HCT116 (cell line): ENCODE measurements at regions not wholly inside any gene's neighbourhood (a gene's known extent, or its start where the extent isn't known, plus 50 kb on each side); places are given as distances from the start of the nearest gene placed in this dataset.

Experiments used
- ATAC-seq: fragments of 200-7000 bp; cut with Tn5 transposase; 2 replicates; pipeline ENCODE4 v1.9.1; 2020; ENCODE audit warnings: mild to moderate bottlenecking, moderate library complexity
- BruUV-seq: library from RNA; stranded (reverse); fragments of 400-500 nt; replicated peaks from 2 replicates; lab custom pipeline; 2021; lab: Mats Ljungman, UMichigan
- CTCF ChIA-PET: fragments of 300-600 bp; sonication (Branson Sonifier 250); formaldehyde crosslinking; loops from one replicate; lab custom pipeline; 2021; ENCODE audit warnings: antibody characterized with exemption; lab: Charles Lee
- POLR2A ChIA-PET: fragments of 300-600, 350-600 bp; sonication (Branson Sonifier 250); formaldehyde crosslinking; loops from one replicate; lab custom pipeline; 2021; ENCODE audit warnings: antibody characterized with exemption; lab: Charles Lee
- RAD21 ChIA-PET, 2 experiments: fragments of 300-600 bp; sonication (Branson Sonifier 250); formaldehyde crosslinking; loops; one replicate each; lab custom pipeline; 2023; ENCODE audit warnings: low total read pairs in 2 of 2; ENCODE audit not compliant: uncharacterized antibody in 2 of 2, unreplicated experiment in 2 of 2, low non-redundant PET in 1 of 2; lab: Charles Lee
- DNase-seq: peaks from one replicate; pipeline ENCODE4 v3.0.0-alpha.2; 2010; ENCODE audit warnings: low read depth, low spot score
- H2AFZ ChIP-seq: fragments of 200-600 bp; shearing (Covaris generic), sonication (generic); 2 replicates; pipeline ENCODE4 v1.6.1; 2017; ENCODE audit warnings: low read depth, mixed run types, mixed read lengths, antibody characterized with exemption, low read length; ENCODE audit not compliant: poor library complexity, severe bottlenecking
- H3K27ac ChIP-seq: 2 replicates; pipeline ENCODE4 v1.5.1; 2012; ENCODE audit warnings: low read depth, low read length
- H3K27me3 ChIP-seq: fragments of 200-600 bp; sonication (generic); 2 replicates; pipeline ENCODE4 v1.6.1; 2016; ENCODE audit warnings: mixed run types, low read length, mixed read lengths; ENCODE audit not compliant: insufficient read depth
- H3K36me3 ChIP-seq, 2 experiments: fragments of 200-500 bp in 1 of 2; fragments of 200-600 bp in 1 of 2; sonication (Bioruptor generic) in 1 of 2; sonication (generic) in 1 of 2; 2 replicates each; pipeline versions ENCODE4 v1.5.1 to v1.6.1; 2014 to 2016; ENCODE audit warnings: low read length in 2 of 2, inconsistent platforms in 1 of 2, mixed read lengths in 1 of 2, mixed run types in 1 of 2; ENCODE audit not compliant: insufficient read depth in 2 of 2, control insufficient read depth in 1 of 2
- H3K4me1 ChIP-seq, 2 experiments: fragments of 200-600 bp in 1 of 2; sonication (generic) in 1 of 2; 2 replicates each; pipeline versions ENCODE4 v1.5.1 to v1.6.1; 2012 to 2017; ENCODE audit warnings: low read length in 2 of 2, inconsistent platforms in 1 of 2, mild to moderate bottlenecking in 1 of 2, mixed read lengths in 1 of 2, mixed run types in 1 of 2, moderate library complexity in 1 of 2; ENCODE audit not compliant: insufficient read depth in 2 of 2, control insufficient read depth in 1 of 2
- H3K4me2 ChIP-seq: fragments of 200-600 bp; sonication (generic); 2 replicates; pipeline ENCODE4 v1.6.1; 2017; ENCODE audit warnings: mixed run types, low read length, mixed read lengths
- H3K4me3 ChIP-seq, 2 experiments: fragments of 200-600 bp in 1 of 2; sonication (generic) in 1 of 2; replicated peaks in 1 of 2; 2 replicates each; pipeline ENCODE4 v1.5.1; 2011 to 2016; ENCODE audit warnings: low read length in 2 of 2, control low read depth in 1 of 2, low read depth in 1 of 2, mild to moderate bottlenecking in 1 of 2, mixed read lengths in 1 of 2, mixed run types in 1 of 2
- H3K79me2 ChIP-seq: fragments of 200-600 bp; sonication (generic); 2 replicates; pipeline ENCODE4 v1.6.1; 2017; ENCODE audit warnings: mild to moderate bottlenecking, mixed run types, low read length, moderate library complexity, mixed read lengths; ENCODE audit not compliant: insufficient read depth
- H3K9ac ChIP-seq: fragments of 200-600 bp; sonication (generic); 2 replicates; pipeline ENCODE4 v1.6.1; 2016; ENCODE audit warnings: low read length, mixed read lengths
- H3K9me2 ChIP-seq: fragments of 200-600 bp; sonication (generic), shearing (Covaris generic); 2 replicates; pipeline ENCODE4 v1.6.1; 2017; ENCODE audit warnings: mixed run types, mild to moderate bottlenecking, moderate library complexity; ENCODE audit not compliant: insufficient read depth
- H3K9me3 ChIP-seq, 2 experiments: fragments of 200-500 bp in 1 of 2; fragments of 200-600 bp in 1 of 2; sonication (Bioruptor generic) in 1 of 2; sonication (generic) in 1 of 2; 2 replicates each; pipeline ENCODE4 v1.6.1; 2014 to 2017; ENCODE audit warnings: low read length in 2 of 2, mixed read lengths in 2 of 2, inconsistent platforms in 1 of 2, low read depth in 1 of 2, mild to moderate bottlenecking in 1 of 2, mixed run types in 1 of 2, moderate library complexity in 1 of 2; ENCODE audit not compliant: control insufficient read depth in 1 of 2, insufficient read depth in 1 of 2
- H4K20me1 ChIP-seq: fragments of 200-600 bp; sonication (generic), shearing (Covaris generic); 2 replicates; pipeline ENCODE4 v1.6.1; 2017; ENCODE audit warnings: mixed run types, mild to moderate bottlenecking, moderate library complexity; ENCODE audit not compliant: insufficient read depth
- CBX3 ChIP-seq: IDR thresholded peaks from 2 replicates; pipeline ENCODE4 v1.6.1; 2012; ENCODE audit warnings: low read depth
- EZH2phosphoT487 ChIP-seq: fragments of 200-600 bp; IDR thresholded peaks from 2 replicates; pipeline ENCODE4 v1.6.1; 2018; ENCODE audit warnings: antibody characterized with exemption, borderline replicate concordance
- FOSL1 ChIP-seq: IDR thresholded peaks from 2 replicates; pipeline ENCODE4 v1.6.1; 2012; ENCODE audit warnings: low read depth
- JUND ChIP-seq: IDR thresholded peaks from 2 replicates; pipeline ENCODE4 v1.6.1; 2012
- POLR2A ChIP-seq: IDR thresholded peaks from 2 replicates; pipeline ENCODE4 v1.7.0; 2011; ENCODE audit warnings: borderline replicate concordance; ENCODE audit not compliant: insufficient read depth, insufficient read length; ENCODE audit errors: extremely low read depth
- RAD21 ChIP-seq: IDR thresholded peaks from 2 replicates; pipeline ENCODE4 v1.6.1; 2012; ENCODE audit warnings: low read depth, mild to moderate bottlenecking
- SP1 ChIP-seq: IDR thresholded peaks from 2 replicates; pipeline ENCODE4 v1.6.1; 2012; ENCODE audit warnings: low read depth
- YY1 ChIP-seq: IDR thresholded peaks from 2 replicates; pipeline ENCODE4 v1.6.1; 2011; ENCODE audit warnings: low read length, low read depth, moderate library complexity, mild to moderate bottlenecking; ENCODE audit not compliant: insufficient replicate concordance; ENCODE audit errors: extremely low read depth
- ZFX ChIP-seq: fragments of 450-650 bp; IDR thresholded peaks from 2 replicates; pipeline ENCODE4 v1.6.1; 2017
- ZNF274 ChIP-seq: fragments of 200-500 bp; sonication (Bioruptor generic); IDR thresholded peaks from 2 replicates; pipeline ENCODE4 v1.6.1; 2014; ENCODE audit warnings: mild to moderate bottlenecking, low read depth, low read length, inconsistent platforms
- intact Hi-C: fragments of 100-400 bp; cut with micrococcal nuclease; formaldehyde crosslinking; loops from 2 replicates; pipeline ENCODE4 v1.10.0; 2022
- TF ChIP-seq, protein P1 (sequence below): IDR thresholded peaks from 2 replicates; pipeline ENCODE4 v1.6.1; 2012
- TF ChIP-seq, protein P2 (sequence below): IDR thresholded peaks from 2 replicates; pipeline ENCODE4 v1.6.1; 2011; ENCODE audit warnings: mild to moderate bottlenecking, low read length, moderate library complexity; ENCODE audit not compliant: insufficient replicate concordance; ENCODE audit errors: extremely low read depth
- TF ChIP-seq, protein P3 (sequence below), 3 experiments: fragments of 200-600 bp in 1 of 3; sonication (generic) in 1 of 3; IDR thresholded peaks in 2 of 3; conservative IDR thresholded peaks in 1 of 3; 2 replicates each; pipeline ENCODE4 v1.5.1; 2012 to 2017; ENCODE audit warnings: low read depth in 2 of 3, low read length in 2 of 3, antibody characterized with exemption in 1 of 3, borderline replicate concordance in 1 of 3, control low read depth in 1 of 3, mild to moderate bottlenecking in 1 of 3, mixed read lengths in 1 of 3, mixed run types in 1 of 3, moderate library complexity in 1 of 3; ENCODE audit not compliant: insufficient read depth in 1 of 3
- TF ChIP-seq, protein P4 (sequence below): IDR thresholded peaks from 2 replicates; pipeline ENCODE4 v1.6.1; 2012; ENCODE audit warnings: low read depth

DNA sequence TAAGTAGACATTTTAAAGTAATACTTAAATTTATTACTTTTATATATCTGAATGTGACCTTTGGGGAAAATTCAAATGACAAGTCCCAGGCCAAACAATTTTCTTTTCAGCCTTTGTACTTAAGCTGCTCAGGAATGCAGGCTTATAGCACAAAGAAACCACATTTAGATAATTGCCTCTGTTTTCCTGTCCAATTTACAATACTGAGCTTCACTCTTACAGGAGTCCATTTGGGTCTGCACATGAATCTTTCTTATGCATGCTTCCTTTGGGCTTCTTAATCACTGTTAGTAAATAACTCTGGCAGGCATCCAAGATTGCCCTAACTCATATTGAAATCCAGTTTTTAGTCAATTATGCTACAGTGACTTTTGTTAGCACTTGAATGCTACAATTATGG lies 459.4 kb upstream of the TGFBR2 start:
- Histone ChIP-seq H3K79me2 (no peaks in the 10 kb centered on the region), H3K9ac (no peak overlapping the region), H2AFZ (no peak overlapping the region), H3K27ac (no peak overlapping the region), H3K4me1 (no peaks in the 10 kb centered on the region), H3K9me2 (no peaks in the 10 kb centered on the region), H4K20me1 (no peaks in the 10 kb centered on the region), H3K9me3 (no peaks in the 10 kb centered on the region), H3K27me3 (no peaks in the 10 kb centered on the region), H3K36me3 (no peaks in the 10 kb centered on the region), H3K4me2 (no peak overlapping the region), H3K4me3 (no peak overlapping the region)
- RAD21 ChIA-PET: no interaction called here
- BruUV-seq: no TSS peak
- POLR2A ChIA-PET: no interaction called here
- TF ChIP-seq, protein P1, sequence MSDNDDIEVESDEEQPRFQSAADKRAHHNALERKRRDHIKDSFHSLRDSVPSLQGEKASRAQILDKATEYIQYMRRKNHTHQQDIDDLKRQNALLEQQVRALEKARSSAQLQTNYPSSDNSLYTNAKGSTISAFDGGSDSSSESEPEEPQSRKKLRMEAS: no peak
- no peak for TF ChIP-seq YY1
- TF ChIP-seq ZNF274: no peak
- no peak for TF ChIP-seq RAD21
- TF ChIP-seq JUND: no peak
- TF ChIP-seq EZH2phosphoT487: no peak
- no peak for TF ChIP-seq CBX3
- no peak for TF ChIP-seq ZFX
- TF ChIP-seq, protein P2, sequence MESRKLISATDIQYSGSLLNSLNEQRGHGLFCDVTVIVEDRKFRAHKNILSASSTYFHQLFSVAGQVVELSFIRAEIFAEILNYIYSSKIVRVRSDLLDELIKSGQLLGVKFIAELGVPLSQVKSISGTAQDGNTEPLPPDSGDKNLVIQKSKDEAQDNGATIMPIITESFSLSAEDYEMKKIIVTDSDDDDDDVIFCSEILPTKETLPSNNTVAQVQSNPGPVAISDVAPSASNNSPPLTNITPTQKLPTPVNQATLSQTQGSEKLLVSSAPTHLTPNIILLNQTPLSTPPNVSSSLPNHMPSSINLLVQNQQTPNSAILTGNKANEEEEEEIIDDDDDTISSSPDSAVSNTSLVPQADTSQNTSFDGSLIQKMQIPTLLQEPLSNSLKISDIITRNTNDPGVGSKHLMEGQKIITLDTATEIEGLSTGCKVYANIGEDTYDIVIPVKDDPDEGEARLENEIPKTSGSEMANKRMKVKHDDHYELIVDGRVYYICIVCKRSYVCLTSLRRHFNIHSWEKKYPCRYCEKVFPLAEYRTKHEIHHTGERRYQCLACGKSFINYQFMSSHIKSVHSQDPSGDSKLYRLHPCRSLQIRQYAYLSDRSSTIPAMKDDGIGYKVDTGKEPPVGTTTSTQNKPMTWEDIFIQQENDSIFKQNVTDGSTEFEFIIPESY: no peak
- TF ChIP-seq POLR2A: no peak
- TF ChIP-seq, protein P3, sequence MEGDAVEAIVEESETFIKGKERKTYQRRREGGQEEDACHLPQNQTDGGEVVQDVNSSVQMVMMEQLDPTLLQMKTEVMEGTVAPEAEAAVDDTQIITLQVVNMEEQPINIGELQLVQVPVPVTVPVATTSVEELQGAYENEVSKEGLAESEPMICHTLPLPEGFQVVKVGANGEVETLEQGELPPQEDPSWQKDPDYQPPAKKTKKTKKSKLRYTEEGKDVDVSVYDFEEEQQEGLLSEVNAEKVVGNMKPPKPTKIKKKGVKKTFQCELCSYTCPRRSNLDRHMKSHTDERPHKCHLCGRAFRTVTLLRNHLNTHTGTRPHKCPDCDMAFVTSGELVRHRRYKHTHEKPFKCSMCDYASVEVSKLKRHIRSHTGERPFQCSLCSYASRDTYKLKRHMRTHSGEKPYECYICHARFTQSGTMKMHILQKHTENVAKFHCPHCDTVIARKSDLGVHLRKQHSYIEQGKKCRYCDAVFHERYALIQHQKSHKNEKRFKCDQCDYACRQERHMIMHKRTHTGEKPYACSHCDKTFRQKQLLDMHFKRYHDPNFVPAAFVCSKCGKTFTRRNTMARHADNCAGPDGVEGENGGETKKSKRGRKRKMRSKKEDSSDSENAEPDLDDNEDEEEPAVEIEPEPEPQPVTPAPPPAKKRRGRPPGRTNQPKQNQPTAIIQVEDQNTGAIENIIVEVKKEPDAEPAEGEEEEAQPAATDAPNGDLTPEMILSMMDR (IDR thresholded peaks at IDR 0.05 in 2 of 3, conservative IDR thresholded peaks at IDR 0.05 in 1 of 3; ENCODE audit: borderline replicate concordance in 1 of 3, insufficient read depth in 1 of 3, low read depth in 2 of 3, low read length in 2 of 3): no peak
- no peak for TF ChIP-seq SP1
- TF ChIP-seq, protein P4, sequence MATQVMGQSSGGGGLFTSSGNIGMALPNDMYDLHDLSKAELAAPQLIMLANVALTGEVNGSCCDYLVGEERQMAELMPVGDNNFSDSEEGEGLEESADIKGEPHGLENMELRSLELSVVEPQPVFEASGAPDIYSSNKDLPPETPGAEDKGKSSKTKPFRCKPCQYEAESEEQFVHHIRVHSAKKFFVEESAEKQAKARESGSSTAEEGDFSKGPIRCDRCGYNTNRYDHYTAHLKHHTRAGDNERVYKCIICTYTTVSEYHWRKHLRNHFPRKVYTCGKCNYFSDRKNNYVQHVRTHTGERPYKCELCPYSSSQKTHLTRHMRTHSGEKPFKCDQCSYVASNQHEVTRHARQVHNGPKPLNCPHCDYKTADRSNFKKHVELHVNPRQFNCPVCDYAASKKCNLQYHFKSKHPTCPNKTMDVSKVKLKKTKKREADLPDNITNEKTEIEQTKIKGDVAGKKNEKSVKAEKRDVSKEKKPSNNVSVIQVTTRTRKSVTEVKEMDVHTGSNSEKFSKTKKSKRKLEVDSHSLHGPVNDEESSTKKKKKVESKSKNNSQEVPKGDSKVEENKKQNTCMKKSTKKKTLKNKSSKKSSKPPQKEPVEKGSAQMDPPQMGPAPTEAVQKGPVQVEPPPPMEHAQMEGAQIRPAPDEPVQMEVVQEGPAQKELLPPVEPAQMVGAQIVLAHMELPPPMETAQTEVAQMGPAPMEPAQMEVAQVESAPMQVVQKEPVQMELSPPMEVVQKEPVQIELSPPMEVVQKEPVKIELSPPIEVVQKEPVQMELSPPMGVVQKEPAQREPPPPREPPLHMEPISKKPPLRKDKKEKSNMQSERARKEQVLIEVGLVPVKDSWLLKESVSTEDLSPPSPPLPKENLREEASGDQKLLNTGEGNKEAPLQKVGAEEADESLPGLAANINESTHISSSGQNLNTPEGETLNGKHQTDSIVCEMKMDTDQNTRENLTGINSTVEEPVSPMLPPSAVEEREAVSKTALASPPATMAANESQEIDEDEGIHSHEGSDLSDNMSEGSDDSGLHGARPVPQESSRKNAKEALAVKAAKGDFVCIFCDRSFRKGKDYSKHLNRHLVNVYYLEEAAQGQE: no peak
- TF ChIP-seq FOSL1: no peak
- intact Hi-C loops: no loop called here
- no peak for ATAC-seq
- CTCF ChIA-PET: interaction anchor here (2.1 kb wide), 1 partner anchor 52 kb away, joined by 5 read pairs; no protein-coding TSS in a partner anchor
- no peak for DNase-seq
